ENCODE measurements at regions not wholly inside any gene's neighbourhood (a gene's known extent, or its start where the extent isn't known, plus 50 kb on each side); places are given as distances from the start of the nearest gene placed in this dataset.
"Not testable (repeated sequence)": the region's sequence is repeated elsewhere in the genome, so short reads cannot be mapped to it uniquely, and the experiment has no call there.

GRCh38 chr6:140192018-140192417 is 817.6 kb upstream of the CITED2 start:
- no peaks in the 10 kb centered on the region for H3K9me2 ChIP-seq (ENCODE audit: low read depth, low read length)
- H3K4me2 ChIP-seq (ENCODE audit: low read length), result no peak overlapping the region
- no peak overlapping the region for H2AFZ ChIP-seq (ENCODE audit: low read length)
- no peaks in the 10 kb centered on the region for H3K4me1 ChIP-seq (ENCODE audit: insufficient read depth, low read length, severe bottlenecking)
- no peaks in the 10 kb centered on the region for H3F3A ChIP-seq (ENCODE audit: insufficient read depth, low read length)
- H3K79me2 ChIP-seq (ENCODE audit: insufficient read depth, low read length), result no peaks in the 10 kb centered on the region
- no peak overlapping the region for H3K9ac ChIP-seq (ENCODE audit: low read length)
- no peaks in the 10 kb centered on the region for H4K20me1 ChIP-seq (ENCODE audit: insufficient read depth, low read length)
- no peak for TF ChIP-seq EZH2 (IDR thresholded peaks at IDR 0.05; ENCODE audit: borderline replicate concordance, low read length)
- TF ChIP-seq CTCF (IDR thresholded peaks at IDR 0.05; ENCODE audit: low read length), result no peak
- peaks cover 10% of the 10 kb centered on the region for H3K9me3 ChIP-seq (ENCODE audit: low read length)
- no peak overlapping the region for H3K4me3 ChIP-seq (ENCODE audit: low read depth, low read length, poor library complexity, severe bottlenecking)
- no peak overlapping the region for H3K27ac ChIP-seq (ENCODE audit: low read depth, low read length, poor library complexity, severe bottlenecking)
- H3K27me3 ChIP-seq (ENCODE audit: insufficient read depth, low read length), result no peaks in the 10 kb centered on the region
- H3K36me3 ChIP-seq (ENCODE audit: insufficient read depth, low read length), result no peaks in the 10 kb centered on the region

- H3K9me3 ChIP-seq (ENCODE audit: low read length), result peaks cover 10% of the 10 kb centered on the region
- not testable (repeated sequence) for H3K9ac ChIP-seq (ENCODE audit: low read length); H3K9me2 ChIP-seq (ENCODE audit: low read depth, low read length); H3K27ac ChIP-seq (ENCODE audit: low read depth, low read length, poor library complexity, severe bottlenecking); H3K27me3 ChIP-seq (ENCODE audit: insufficient read depth, low read length); H2AFZ ChIP-seq (ENCODE audit: low read length); H3K4me2 ChIP-seq (ENCODE audit: low read length); H3K36me3 ChIP-seq (ENCODE audit: insufficient read depth, low read length); H3K4me3 ChIP-seq (ENCODE audit: low read depth, low read length, poor library complexity, severe bottlenecking); H3K79me2 ChIP-seq (ENCODE audit: insufficient read depth, low read length); H3F3A ChIP-seq (ENCODE audit: insufficient read depth, low read length); H4K20me1 ChIP-seq (ENCODE audit: insufficient read depth, low read length); H3K4me1 ChIP-seq (ENCODE audit: insufficient read depth, low read length, severe bottlenecking)
Observed at GRCh38 chr6:140189263-140189662, 814.8 kb upstream of the CITED2 start.

- no peak overlapping the region for H2AFZ ChIP-seq (ENCODE audit: low read length)
- H3K9me3 ChIP-seq (ENCODE audit: low read length), result no peaks in the 10 kb centered on the region
- H3K79me2 ChIP-seq (ENCODE audit: insufficient read depth, low read length), result no peaks in the 10 kb centered on the region
- H3K36me3 ChIP-seq (ENCODE audit: insufficient read depth, low read length), result no peaks in the 10 kb centered on the region
- no peaks in the 10 kb centered on the region for H4K20me1 ChIP-seq (ENCODE audit: insufficient read depth, low read length)
- no peak overlapping the region for H3K27ac ChIP-seq (ENCODE audit: low read depth, low read length, poor library complexity, severe bottlenecking)
- no peak overlapping the region for H3K9ac ChIP-seq (ENCODE audit: low read length)
- no peak for TF ChIP-seq CTCF (IDR thresholded peaks at IDR 0.05; ENCODE audit: low read length)
- TF ChIP-seq EZH2 (IDR thresholded peaks at IDR 0.05; ENCODE audit: borderline replicate concordance, low read length), result no peak
- H3K4me2 ChIP-seq (ENCODE audit: low read length), result no peak overlapping the region
- no peaks in the 10 kb centered on the region for H3K9me2 ChIP-seq (ENCODE audit: low read depth, low read length)
- no peaks in the 10 kb centered on the region for H3F3A ChIP-seq (ENCODE audit: insufficient read depth, low read length)
- no peak overlapping the region for H3K4me3 ChIP-seq (ENCODE audit: low read depth, low read length, poor library complexity, severe bottlenecking)
- no peaks in the 10 kb centered on the region for H3K4me1 ChIP-seq (ENCODE audit: insufficient read depth, low read length, severe bottlenecking)
- H3K27me3 ChIP-seq (ENCODE audit: insufficient read depth, low read length), result no peaks in the 10 kb centered on the region
Observed at GRCh38 chr6:140185991-140186390, 811.5 kb upstream of the CITED2 start.

GRCh38 chr6:140183881-140184280 is 809.4 kb upstream of the CITED2 start:
- Histone ChIP-seq H3F3A (ENCODE audit: insufficient read depth, low read length) (no peaks in the 10 kb centered on the region), H3K9me2 (ENCODE audit: low read depth, low read length) (no peaks in the 10 kb centered on the region), H3K9me3 (ENCODE audit: low read length) (no peaks in the 10 kb centered on the region), H3K9ac (ENCODE audit: low read length) (no peak overlapping the region), H3K4me3 (ENCODE audit: low read depth, low read length, poor library complexity, severe bottlenecking) (no peak overlapping the region), H3K4me2 (ENCODE audit: low read length) (no peak overlapping the region), H4K20me1 (ENCODE audit: insufficient read depth, low read length) (no peaks in the 10 kb centered on the region), H2AFZ (ENCODE audit: low read length) (no peak overlapping the region), H3K4me1 (ENCODE audit: insufficient read depth, low read length, severe bottlenecking) (no peaks in the 10 kb centered on the region), H3K27ac (ENCODE audit: low read depth, low read length, poor library complexity, severe bottlenecking) (no peak overlapping the region), H3K27me3 (ENCODE audit: insufficient read depth, low read length) (no peaks in the 10 kb centered on the region), H3K36me3 (ENCODE audit: insufficient read depth, low read length) (no peaks in the 10 kb centered on the region), H3K79me2 (ENCODE audit: insufficient read depth, low read length) (no peaks in the 10 kb centered on the region)
- TF ChIP-seq EZH2 (IDR thresholded peaks at IDR 0.05; ENCODE audit: borderline replicate concordance, low read length) (no peak), CTCF (IDR thresholded peaks at IDR 0.05; ENCODE audit: low read length) (no peak)
